ENCODE measurements at regions not wholly inside any gene's neighbourhood (a gene's known extent, or its start where the extent isn't known, plus 50 kb on each side); places are given as distances from the start of the nearest gene placed in this dataset.

DNA sequence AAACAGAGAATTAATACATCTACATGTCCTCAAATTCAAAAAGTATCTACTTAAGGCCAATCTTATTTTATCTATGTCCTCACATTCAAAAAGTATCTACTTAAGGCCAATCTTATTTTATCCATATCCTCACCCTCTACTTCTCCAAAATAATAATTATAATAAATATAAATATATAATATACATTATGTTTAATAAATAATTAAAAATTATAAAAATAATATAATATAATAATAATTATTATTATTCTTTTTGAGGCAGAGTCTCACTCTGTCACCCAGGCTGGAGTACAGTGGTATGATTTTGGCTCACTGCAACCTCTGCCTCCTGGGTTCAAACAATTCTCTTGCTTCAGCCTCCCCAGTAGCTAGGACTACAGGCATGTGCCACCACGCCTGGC lies 784.9 kb downstream of the DNAJB9 start:
- no peak for TF ChIP-seq EZH2 (IDR thresholded peaks at IDR 0.05; ENCODE audit: borderline replicate concordance, low read length)
- TF ChIP-seq, protein P1, sequence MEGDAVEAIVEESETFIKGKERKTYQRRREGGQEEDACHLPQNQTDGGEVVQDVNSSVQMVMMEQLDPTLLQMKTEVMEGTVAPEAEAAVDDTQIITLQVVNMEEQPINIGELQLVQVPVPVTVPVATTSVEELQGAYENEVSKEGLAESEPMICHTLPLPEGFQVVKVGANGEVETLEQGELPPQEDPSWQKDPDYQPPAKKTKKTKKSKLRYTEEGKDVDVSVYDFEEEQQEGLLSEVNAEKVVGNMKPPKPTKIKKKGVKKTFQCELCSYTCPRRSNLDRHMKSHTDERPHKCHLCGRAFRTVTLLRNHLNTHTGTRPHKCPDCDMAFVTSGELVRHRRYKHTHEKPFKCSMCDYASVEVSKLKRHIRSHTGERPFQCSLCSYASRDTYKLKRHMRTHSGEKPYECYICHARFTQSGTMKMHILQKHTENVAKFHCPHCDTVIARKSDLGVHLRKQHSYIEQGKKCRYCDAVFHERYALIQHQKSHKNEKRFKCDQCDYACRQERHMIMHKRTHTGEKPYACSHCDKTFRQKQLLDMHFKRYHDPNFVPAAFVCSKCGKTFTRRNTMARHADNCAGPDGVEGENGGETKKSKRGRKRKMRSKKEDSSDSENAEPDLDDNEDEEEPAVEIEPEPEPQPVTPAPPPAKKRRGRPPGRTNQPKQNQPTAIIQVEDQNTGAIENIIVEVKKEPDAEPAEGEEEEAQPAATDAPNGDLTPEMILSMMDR (IDR thresholded peaks at IDR 0.05; ENCODE audit: low read length) = no peak
